ENCODE measurements at regions not wholly inside any gene's neighbourhood (a gene's known extent, or its start where the extent isn't known, plus 50 kb on each side); places are given as distances from the start of the nearest gene placed in this dataset.

DNA sequence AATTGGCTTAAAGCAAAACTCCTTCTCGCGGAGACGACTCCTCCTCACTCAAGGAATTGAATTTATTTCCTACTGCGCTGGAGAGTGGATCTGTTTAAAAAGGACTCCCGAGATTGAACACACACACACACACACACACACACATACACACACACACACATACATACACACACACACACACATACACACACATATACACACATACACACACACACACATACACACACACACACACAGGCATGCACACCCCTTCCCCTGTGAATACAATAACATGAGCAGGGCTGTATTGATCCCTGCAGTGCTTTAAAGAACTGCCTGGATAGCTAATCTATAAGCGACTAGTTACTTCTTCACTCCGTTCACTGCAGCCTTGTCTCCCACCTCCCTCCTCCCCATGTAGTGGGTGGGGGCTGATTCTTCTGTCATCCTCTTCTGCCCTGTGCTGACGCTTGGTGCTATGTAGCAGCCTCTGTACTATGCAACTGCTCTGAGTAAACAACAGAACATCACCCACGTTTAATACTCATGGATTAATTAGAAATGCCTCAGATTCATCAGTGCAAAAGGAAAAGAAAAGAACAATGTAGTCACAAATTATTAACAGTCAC, 549.0 kb downstream of the CDH26 start:
- TF ChIP-seq, protein P1, sequence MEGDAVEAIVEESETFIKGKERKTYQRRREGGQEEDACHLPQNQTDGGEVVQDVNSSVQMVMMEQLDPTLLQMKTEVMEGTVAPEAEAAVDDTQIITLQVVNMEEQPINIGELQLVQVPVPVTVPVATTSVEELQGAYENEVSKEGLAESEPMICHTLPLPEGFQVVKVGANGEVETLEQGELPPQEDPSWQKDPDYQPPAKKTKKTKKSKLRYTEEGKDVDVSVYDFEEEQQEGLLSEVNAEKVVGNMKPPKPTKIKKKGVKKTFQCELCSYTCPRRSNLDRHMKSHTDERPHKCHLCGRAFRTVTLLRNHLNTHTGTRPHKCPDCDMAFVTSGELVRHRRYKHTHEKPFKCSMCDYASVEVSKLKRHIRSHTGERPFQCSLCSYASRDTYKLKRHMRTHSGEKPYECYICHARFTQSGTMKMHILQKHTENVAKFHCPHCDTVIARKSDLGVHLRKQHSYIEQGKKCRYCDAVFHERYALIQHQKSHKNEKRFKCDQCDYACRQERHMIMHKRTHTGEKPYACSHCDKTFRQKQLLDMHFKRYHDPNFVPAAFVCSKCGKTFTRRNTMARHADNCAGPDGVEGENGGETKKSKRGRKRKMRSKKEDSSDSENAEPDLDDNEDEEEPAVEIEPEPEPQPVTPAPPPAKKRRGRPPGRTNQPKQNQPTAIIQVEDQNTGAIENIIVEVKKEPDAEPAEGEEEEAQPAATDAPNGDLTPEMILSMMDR (IDR thresholded peaks at IDR 0.05; ENCODE audit: insufficient read depth, low read depth, low read length) = no peak

GRCh38 chr20:60509407-60509806, 551.2 kb downstream of the CDH26 start:
- no peak for DNase-seq (ENCODE audit: low read depth)
- TF ChIP-seq, protein P1 (IDR thresholded peaks at IDR 0.05; ENCODE audit: insufficient read depth, low read depth, low read length) = no peak
- H3K4me3 ChIP-seq (ENCODE audit: low read depth, low read length) = no peak overlapping the region
- no peaks in the 10 kb centered on the region for H3K36me3 ChIP-seq (ENCODE audit: control insufficient read depth, insufficient read depth, low read length)
- CTCF ChIA-PET = no interaction called here
- POLR2A ChIA-PET = no interaction called here
- H3K27me3 ChIP-seq (ENCODE audit: control insufficient read depth, insufficient read depth, low read length) = no peaks in the 10 kb centered on the region

More for the DNA sequence above, 549.0 kb downstream of the CDH26 start:
- no peaks in the 10 kb centered on the region for H3K36me3 ChIP-seq (ENCODE audit: control insufficient read depth, insufficient read depth, low read length)
- DNase-seq (ENCODE audit: low read depth) = no peak
- no peak overlapping the region for H3K4me3 ChIP-seq (ENCODE audit: low read depth, low read length)
- no peaks in the 10 kb centered on the region for H3K27me3 ChIP-seq (ENCODE audit: control insufficient read depth, insufficient read depth, low read length)
- POLR2A ChIA-PET = no interaction called here
- CTCF ChIA-PET = no interaction called here

GRCh38 chr20:60510356-60510755, 552.1 kb downstream of the CDH26 start:
- ChIA-PET CTCF (no interaction called here), POLR2A (no interaction called here)
- Histone ChIP-seq H3K27me3 (ENCODE audit: control insufficient read depth, insufficient read depth, low read length) (no peaks in the 10 kb centered on the region), H3K36me3 (ENCODE audit: control insufficient read depth, insufficient read depth, low read length) (no peaks in the 10 kb centered on the region), H3K4me3 (ENCODE audit: low read depth, low read length) (no peak overlapping the region)
- TF ChIP-seq, protein P1 (IDR thresholded peaks at IDR 0.05; ENCODE audit: insufficient read depth, low read depth, low read length) = no peak
- no peak for DNase-seq (ENCODE audit: low read depth)

DNA sequence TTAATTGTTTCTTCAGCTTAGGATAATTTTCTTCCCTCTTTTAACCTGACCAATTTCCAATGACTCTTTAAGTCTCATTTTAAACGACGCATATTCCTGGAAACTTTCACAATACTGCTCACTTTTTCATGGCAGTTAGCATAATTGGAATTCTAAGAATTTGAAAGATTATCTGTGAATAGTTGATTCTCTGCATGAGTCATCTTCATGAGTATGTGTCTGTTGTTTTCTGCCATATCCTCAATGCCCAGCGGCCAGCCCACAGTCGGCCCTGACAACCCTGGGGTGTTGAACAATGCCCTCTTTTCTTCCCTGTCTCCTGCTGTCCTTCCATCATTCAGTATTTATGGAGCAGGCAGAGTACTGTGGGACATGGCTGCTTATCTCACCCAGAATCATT, 554.2 kb downstream of the CDH26 start:
- CTCF ChIA-PET = no interaction called here
- POLR2A ChIA-PET = interaction anchor here (0.6 kb wide), 1 partner anchor 309 kb away, joined by 4 read pairs; no protein-coding TSS in a partner anchor
- TF ChIP-seq, protein P1 (IDR thresholded peaks at IDR 0.05; ENCODE audit: insufficient read depth, low read depth, low read length) = no peak
- no peaks in the 10 kb centered on the region for H3K36me3 ChIP-seq (ENCODE audit: control insufficient read depth, insufficient read depth, low read length)
- peak; percentile 4 for DNase-seq (ENCODE audit: low read depth)
- H3K27me3 ChIP-seq (ENCODE audit: control insufficient read depth, insufficient read depth, low read length) = no peaks in the 10 kb centered on the region
- H3K4me3 ChIP-seq (ENCODE audit: low read depth, low read length) = no peak overlapping the region

- Histone ChIP-seq H3K36me3 (ENCODE audit: control insufficient read depth, insufficient read depth, low read length) (no peaks in the 10 kb centered on the region), H3K4me3 (ENCODE audit: low read depth, low read length) (no peak overlapping the region), H3K27me3 (ENCODE audit: control insufficient read depth, insufficient read depth, low read length) (no peaks in the 10 kb centered on the region)
- CTCF ChIA-PET = no interaction called here
- TF ChIP-seq, protein P1 (IDR thresholded peaks at IDR 0.05; ENCODE audit: insufficient read depth, low read depth, low read length) = no peak
- DNase-seq (ENCODE audit: low read depth) = no peak
- POLR2A ChIA-PET = no interaction called here
Measured at GRCh38 chr20:60513141-60513540, 554.9 kb downstream of the CDH26 start.
